H1 (cell line): ENCODE measurements at regions not wholly inside any gene's neighbourhood (a gene's known extent, or its start where the extent isn't known, plus 50 kb on each side); places are given as distances from the start of the nearest gene placed in this dataset.

Source experiments
- CTCF ChIA-PET: fragments of 300-600 bp; sonication (Branson Sonifier 250); formaldehyde crosslinking; loops from one replicate; lab custom pipeline; 2021; ENCODE audit not compliant: partially characterized antibody; lab: Charles Lee
- POLR2A ChIA-PET: fragments of 300-600 bp; sonication (Branson Sonifier 250); formaldehyde crosslinking; loops from one replicate; lab custom pipeline; 2021; ENCODE audit warnings: inconsistent platforms; ENCODE audit not compliant: partially characterized antibody; lab: Charles Lee
- DNase-seq, 2 experiments: peaks; one replicate each; pipeline versions ENCODE4 v3.0.0 to v3.0.0-alpha.2; 2010 to 2022; ENCODE audit warnings: low spot score in 2 of 2, low read depth in 1 of 2, mixed read lengths in 1 of 2
- FAIRE-seq: peaks from 2 replicates; lab custom pipeline; 2011; peaks lifted over from hg19 to GRCh38; lab: Jason Lieb, UNC
- H2AFZ ChIP-seq: 2 replicates; pipeline ENCODE4 v1.8.1; 2012; ENCODE audit warnings: low read length, inconsistent platforms
- H2AK5ac ChIP-seq: 2 replicates; pipeline ENCODE4 v1.6.1; 2013; ENCODE audit warnings: low read depth, low read length
- H2BK120ac ChIP-seq: replicated peaks from 2 replicates; pipeline ENCODE3; 2013; ENCODE audit warnings: low read depth, low read length, inconsistent platforms
- H2BK12ac ChIP-seq: 2 replicates; pipeline ENCODE4 v1.6.1; 2013; ENCODE audit warnings: low read depth, low read length
- H2BK15ac ChIP-seq: 2 replicates; pipeline ENCODE4 v1.6.1; 2013; ENCODE audit warnings: low read length
- H2BK20ac ChIP-seq: 2 replicates; pipeline ENCODE4 v1.6.1; 2013; ENCODE audit warnings: low read length
- H2BK5ac ChIP-seq: 2 replicates; pipeline ENCODE4 v1.6.1; 2013; ENCODE audit warnings: low read depth, low read length
- H3K14ac ChIP-seq: 2 replicates; pipeline ENCODE4 v1.6.1; 2013; ENCODE audit warnings: inconsistent platforms; ENCODE audit not compliant: insufficient read length
- H3K18ac ChIP-seq: 2 replicates; pipeline ENCODE4 v1.6.1; 2013; ENCODE audit warnings: low read length; ENCODE audit errors: extremely low read depth
- H3K23ac ChIP-seq: 2 replicates; pipeline ENCODE4 v1.6.1; 2013; ENCODE audit warnings: inconsistent platforms; ENCODE audit not compliant: insufficient read length
- H3K23me2 ChIP-seq: 2 replicates; pipeline ENCODE4 v1.6.1; 2013; ENCODE audit warnings: low read depth, low read length
- H3K27ac ChIP-seq: 2 replicates; pipeline ENCODE4 v1.6.1; 2011; ENCODE audit warnings: low read depth, low read length, inconsistent platforms
- H3K27me3 ChIP-seq, 4 experiments: replicated peaks in 1 of 4; 1 replicate in 1 of 4; 2 replicates in 3 of 4; pipeline versions ENCODE4 v1.6.1 to v1.8.1; 2011 to 2013; ENCODE audit warnings: low read length in 3 of 4, mild to moderate bottlenecking in 3 of 4, inconsistent platforms in 2 of 4, mixed read lengths in 2 of 4, moderate library complexity in 1 of 4; ENCODE audit not compliant: control insufficient read depth in 3 of 4, insufficient read depth in 3 of 4; ENCODE audit errors: extremely low read depth in 1 of 4
- H3K36me3 ChIP-seq, 4 experiments: 2 replicates each; pipeline versions ENCODE4 v1.6.1 to v1.8.1; 2011 to 2013; ENCODE audit warnings: mild to moderate bottlenecking in 4 of 4, low read length in 3 of 4, moderate library complexity in 2 of 4, control low read depth in 1 of 4, inconsistent platforms in 1 of 4; ENCODE audit not compliant: insufficient read depth in 4 of 4, control insufficient read depth in 2 of 4
- H3K4ac ChIP-seq: replicated peaks from 2 replicates; pipeline ENCODE3; 2013; ENCODE audit warnings: low read length, low read depth, mixed read lengths, inconsistent platforms; ENCODE audit not compliant: insufficient read length
- H3K4me1 ChIP-seq, 4 experiments: replicated peaks in 1 of 4; 1 replicate in 1 of 4; 2 replicates in 3 of 4; pipeline versions ENCODE4 v1.6.1 to v1.8.1; 2011 to 2013; ENCODE audit warnings: low read length in 3 of 4, inconsistent platforms in 2 of 4, mixed read lengths in 1 of 4; ENCODE audit not compliant: insufficient read depth in 4 of 4, control insufficient read depth in 3 of 4
- H3K4me2 ChIP-seq, 2 experiments: 2 replicates each; pipeline versions ENCODE4 v1.6.1 to v1.8.1; 2011 to 2013; ENCODE audit warnings: low read depth in 2 of 2, low read length in 2 of 2, control low read depth in 1 of 2, inconsistent platforms in 1 of 2, mild to moderate bottlenecking in 1 of 2; ENCODE audit not compliant: insufficient read depth in 1 of 2
- H3K4me3 ChIP-seq, 4 experiments: fragments of 200-600, 300-600 bp in 1 of 4; sonication (generic), shearing (Covaris generic), sonication (Bioruptor Twin) in 1 of 4; 2 replicates each; pipeline versions ENCODE4 v1.5.1 to v1.8.1; 2011 to 2016; ENCODE audit warnings: low read length in 4 of 4, low read depth in 3 of 4, control low read depth in 2 of 4, inconsistent platforms in 2 of 4, mild to moderate bottlenecking in 2 of 4, mixed read lengths in 1 of 4, moderate library complexity in 1 of 4; ENCODE audit not compliant: insufficient read depth in 2 of 4; ENCODE audit errors: extremely low read depth in 1 of 4
- H3K56ac ChIP-seq: replicated peaks from 2 replicates; pipeline ENCODE3; 2013; ENCODE audit warnings: low read depth, mild to moderate bottlenecking, mixed read lengths, low read length, inconsistent platforms; ENCODE audit not compliant: insufficient read length
- H3K79me1 ChIP-seq: 2 replicates; pipeline ENCODE4 v1.6.1; 2013; ENCODE audit warnings: low read depth, low read length, control low read depth
- H3K79me2 ChIP-seq, 2 experiments: 2 replicates each; pipeline versions ENCODE4 v1.6.1 to v1.8.1; 2012 to 2013; ENCODE audit warnings: low read length in 2 of 2, mild to moderate bottlenecking in 2 of 2, inconsistent platforms in 1 of 2; ENCODE audit not compliant: insufficient read depth in 2 of 2, control insufficient read depth in 1 of 2
- H3K9ac ChIP-seq, 4 experiments: replicated peaks in 1 of 4; 1 replicate in 1 of 4; 2 replicates in 3 of 4; pipeline versions ENCODE4 v1.6.1 to v1.8.1; 2011 to 2013; ENCODE audit warnings: low read depth in 3 of 4, low read length in 3 of 4, control low read depth in 2 of 4, mild to moderate bottlenecking in 2 of 4, moderate library complexity in 2 of 4, inconsistent platforms in 1 of 4; ENCODE audit errors: extremely low read depth in 1 of 4
- H3K9me3 ChIP-seq, 2 experiments: 2 replicates each; pipeline versions ENCODE4 v1.6.1 to v1.8.1; 2012 to 2013; ENCODE audit warnings: mild to moderate bottlenecking in 2 of 2, moderate library complexity in 2 of 2, control low read depth in 1 of 2, inconsistent platforms in 1 of 2, low read depth in 1 of 2, low read length in 1 of 2, mixed read lengths in 1 of 2; ENCODE audit not compliant: insufficient read depth in 2 of 2
- H4K20me1 ChIP-seq, 2 experiments: replicated peaks in 1 of 2; 2 replicates each; pipeline versions ENCODE3 to v1.8.1; 2011 to 2013; ENCODE audit warnings: inconsistent platforms in 2 of 2, low read length in 2 of 2, mild to moderate bottlenecking in 1 of 2; ENCODE audit not compliant: insufficient read depth in 2 of 2, control insufficient read depth in 1 of 2
- H4K5ac ChIP-seq: 2 replicates; pipeline ENCODE4 v1.6.1; 2013; ENCODE audit warnings: low read length, low read depth, mixed read lengths, inconsistent platforms; ENCODE audit not compliant: insufficient read length
- H4K8ac ChIP-seq: 2 replicates; pipeline ENCODE4 v1.8.0; 2013; ENCODE audit warnings: mild to moderate bottlenecking, moderate library complexity, low read length, inconsistent platforms; ENCODE audit not compliant: insufficient read depth; ENCODE audit errors: extremely low read depth
- H4K91ac ChIP-seq: replicated peaks from 2 replicates; pipeline ENCODE3; 2013; ENCODE audit warnings: low read length, mixed read lengths, inconsistent platforms; ENCODE audit not compliant: insufficient read length
- CHD1 ChIP-seq: IDR thresholded peaks from 2 replicates; pipeline ENCODE4 v1.6.1; 2012; ENCODE audit warnings: low read depth, low read length, improper control_type of control experiment
- POLR2AphosphoS5 ChIP-seq: IDR thresholded peaks from 2 replicates; pipeline ENCODE4 v1.6.1; 2011; ENCODE audit warnings: low read depth, low read length
- RBBP5 ChIP-seq: IDR thresholded peaks from 2 replicates; pipeline ENCODE4 v1.7.1; 2012; ENCODE audit warnings: low read depth, mild to moderate bottlenecking, inconsistent platforms, low read length, moderate library complexity, borderline replicate concordance
- SAP30 ChIP-seq: fragments of 300-600 bp; sonication (generic); IDR thresholded peaks from 2 replicates; pipeline ENCODE4 v1.7.1; 2012; ENCODE audit warnings: low read length, moderate library complexity, mild to moderate bottlenecking, inconsistent platforms; ENCODE audit not compliant: insufficient read depth, insufficient replicate concordance

DNA sequence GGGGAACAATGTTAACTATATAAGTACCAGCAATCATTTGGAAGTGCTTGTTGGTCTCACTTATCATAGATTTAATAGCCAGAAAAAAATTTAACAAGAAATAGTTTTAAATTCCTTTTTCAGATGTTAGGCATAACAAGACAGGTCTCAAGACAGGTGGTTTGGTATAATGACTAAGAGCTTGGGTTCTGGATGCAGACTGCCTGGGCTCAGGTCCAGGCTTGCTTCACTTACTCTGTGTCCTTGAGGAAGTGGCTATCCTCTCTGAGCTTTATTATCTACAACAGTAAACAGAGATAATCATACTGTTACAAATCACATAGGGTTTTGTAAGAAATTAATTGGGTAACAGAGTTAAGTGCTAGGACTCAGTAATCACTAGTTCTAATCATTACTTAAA, 338.0 kb upstream of the FLRT2 start:
- no peak overlapping the region for H3K4ac ChIP-seq
- H3K23ac ChIP-seq: no peak overlapping the region
- H3K4me3 ChIP-seq: no peak overlapping the region
- H3K18ac ChIP-seq: no peak overlapping the region
- no peak overlapping the region for H2BK12ac ChIP-seq
- H3K56ac ChIP-seq: no peak overlapping the region
- no peak overlapping the region for H2AK5ac ChIP-seq
- H2BK15ac ChIP-seq: no peak overlapping the region
- H3K27me3 ChIP-seq: no peaks in the 10 kb centered on the region
- H4K5ac ChIP-seq: no peak overlapping the region
- H4K20me1 ChIP-seq: no peaks in the 10 kb centered on the region
- H3K79me1 ChIP-seq: no peaks in the 10 kb centered on the region
- H3K36me3 ChIP-seq: no peaks in the 10 kb centered on the region
- no peak overlapping the region for H3K14ac ChIP-seq
- no peak for TF ChIP-seq SAP30
- no peak for TF ChIP-seq RBBP5
- no peak for TF ChIP-seq POLR2AphosphoS5
- no peak for TF ChIP-seq CHD1
- no peak overlapping the region for H2BK120ac ChIP-seq
- no peaks in the 10 kb centered on the region for H3K4me1 ChIP-seq
- H4K8ac ChIP-seq: no peak overlapping the region
- H3K4me2 ChIP-seq: no peak overlapping the region
- no peak for DNase-seq
- FAIRE-seq: no peak
- H2AFZ ChIP-seq: no peak overlapping the region
- no peak overlapping the region for H2BK20ac ChIP-seq
- H3K27ac ChIP-seq: no peak overlapping the region
- no peak overlapping the region for H3K9ac ChIP-seq
- no peaks in the 10 kb centered on the region for H3K9me3 ChIP-seq
- ChIA-PET POLR2A (no interaction called here), CTCF (no interaction called here)
- H2BK5ac ChIP-seq: no peak overlapping the region
- H3K79me2 ChIP-seq: no peaks in the 10 kb centered on the region
- H4K91ac ChIP-seq: no peak overlapping the region
- H3K23me2 ChIP-seq: no peaks in the 10 kb centered on the region
